ENCODE measurements at regions not wholly inside any gene's neighbourhood (a gene's known extent, or its start where the extent isn't known, plus 50 kb on each side); places are given as distances from the start of the nearest gene placed in this dataset.
"Not testable (repeated sequence)": the region's sequence is repeated elsewhere in the genome, so short reads cannot be mapped to it uniquely, and the experiment has no call there.

- peak overlapping the region; percentile 98 for H3K27ac ChIP-seq
- no peak for TF ChIP-seq CTCF (conservative IDR thresholded peaks at IDR 0.05)
Observed at GRCh38 chr21:43287111-43287760, 118.4 kb downstream of the CRYAA start.

- TF ChIP-seq CTCF (conservative IDR thresholded peaks at IDR 0.05): no peak
- peak overlapping the region; percentile 98 for H3K27ac ChIP-seq
Observed at GRCh38 chr21:43286196-43286595, 117.4 kb downstream of the CRYAA start.

- no peak for TF ChIP-seq CTCF (conservative IDR thresholded peaks at IDR 0.05)
Observed at GRCh38 chr21:43284700-43285099, 115.9 kb downstream of the CRYAA start.

GRCh38 chr21:43284238-43284637, 115.4 kb downstream of the CRYAA start:
- no peak for TF ChIP-seq CTCF (conservative IDR thresholded peaks at IDR 0.05)

More at GRCh38 chr21:43284700-43285099, 115.9 kb downstream of the CRYAA start:
- H3K27ac ChIP-seq: no peak overlapping the region

GRCh38 chr21:43283925-43284221, 115.1 kb downstream of the CRYAA start:
- not testable (repeated sequence) for H3K27ac ChIP-seq

More at GRCh38 chr21:43284238-43284637, 115.4 kb downstream of the CRYAA start:
- no peak overlapping the region for H3K27ac ChIP-seq

GRCh38 chr21:43283136-43283924, 114.5 kb downstream of the CRYAA start:
- no peak overlapping the region for H3K27ac ChIP-seq
- no peak for TF ChIP-seq CTCF (conservative IDR thresholded peaks at IDR 0.05)

- no peak for TF ChIP-seq CTCF (conservative IDR thresholded peaks at IDR 0.05)
- H3K27ac ChIP-seq: no peak overlapping the region
Observed at GRCh38 chr21:43282358-43283120, 113.7 kb downstream of the CRYAA start.

Measured in VCaP (cell line).